RWPE2 (cell line): ENCODE measurements at regions not wholly inside any gene's neighbourhood (a gene's known extent, or its start where the extent isn't known, plus 50 kb on each side); places are given as distances from the start of the nearest gene placed in this dataset.

Experiments
- ATAC-seq: fragments of 200-7000 bp; cut with Tn5 transposase; 3 replicates; pipeline ENCODE4 v1.9.1; 2021; ENCODE audit warnings: low read depth
- DNase-seq: peaks from one replicate; pipeline ENCODE4 v3.0.0-alpha.2; 2020; ENCODE audit warnings: low spot score
- H3K27ac ChIP-seq: fragments of 450-650 bp; 2 replicates; pipeline ENCODE4 v1.5.1; 2017; ENCODE audit warnings: mild to moderate bottlenecking; ENCODE audit not compliant: poor library complexity, severe bottlenecking
- H3K27me3 ChIP-seq: fragments of 250-450 bp; sonication (Bioruptor Pico); 2 replicates; pipeline ENCODE4 v1.5.1; 2021; ENCODE audit warnings: mild to moderate bottlenecking, moderate library complexity; ENCODE audit not compliant: insufficient read depth, poor library complexity, severe bottlenecking
- H3K36me3 ChIP-seq: fragments of 250-450 bp; sonication (Bioruptor Pico); 2 replicates; pipeline ENCODE4 v1.5.1; 2020; ENCODE audit warnings: low read depth, mild to moderate bottlenecking, moderate library complexity
- H3K4me1 ChIP-seq: fragments of 250-450 bp; sonication (Bioruptor Pico); 2 replicates; pipeline ENCODE4 v1.5.1; 2021; ENCODE audit warnings: mild to moderate bottlenecking, moderate library complexity; ENCODE audit not compliant: insufficient read depth, poor library complexity, severe bottlenecking
- H3K4me3 ChIP-seq: fragments of 250-450 bp; sonication (Bioruptor Pico); 2 replicates; pipeline ENCODE4 v1.5.1; 2021; ENCODE audit warnings: mild to moderate bottlenecking, moderate library complexity; ENCODE audit not compliant: severe bottlenecking
- H3K9me3 ChIP-seq: fragments of 250-450 bp; sonication (Bioruptor Pico); 2 replicates; pipeline ENCODE4 v1.5.1; 2021; ENCODE audit warnings: mild to moderate bottlenecking, moderate library complexity; ENCODE audit not compliant: severe bottlenecking
- CTCF ChIP-seq: fragments of 450-650 bp; IDR thresholded peaks from one replicate; pipeline ENCODE4 v1.5.1; 2017; ENCODE audit warnings: mild to moderate bottlenecking, moderate library complexity; ENCODE audit not compliant: poor library complexity, severe bottlenecking

- H3K27me3 ChIP-seq, result no peaks in the 10 kb centered on the region
- ATAC-seq, result no peak
- TF ChIP-seq CTCF, result no peak
- H3K36me3 ChIP-seq, result no peaks in the 10 kb centered on the region
- no peak overlapping the region for H3K27ac ChIP-seq
- no peak for DNase-seq
- H3K4me3 ChIP-seq, result no peak overlapping the region
- no peaks in the 10 kb centered on the region for H3K9me3 ChIP-seq
- H3K4me1 ChIP-seq, result peaks cover 10% of the 10 kb centered on the region
Observed at GRCh38 chr20:39808613-39809012, 846.5 kb downstream of the DHX35 start.

DNA sequence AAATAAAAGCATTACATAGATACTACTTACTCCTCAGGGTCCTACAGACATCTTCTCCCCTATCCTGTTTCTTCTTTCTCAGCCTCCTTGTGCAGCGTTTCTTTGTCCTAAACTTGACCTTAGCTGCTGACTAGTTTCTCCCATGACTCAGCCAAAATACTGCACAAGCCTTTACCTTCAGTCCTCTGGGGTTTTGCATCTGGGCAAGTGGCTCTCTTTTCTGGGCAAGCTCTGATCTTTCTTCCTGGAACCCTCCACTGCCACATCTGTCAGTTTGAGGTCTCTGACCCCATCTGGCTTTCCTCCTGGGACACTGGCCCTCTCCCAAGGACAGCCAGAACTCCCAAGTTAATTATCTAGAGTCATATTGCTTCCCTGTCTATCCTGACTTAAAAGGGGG lies 838.4 kb downstream of the DHX35 start:
- DNase-seq, result no peak
- H3K9me3 ChIP-seq, result peaks cover 7% of the 10 kb centered on the region
- no peaks in the 10 kb centered on the region for H3K4me1 ChIP-seq
- no peaks in the 10 kb centered on the region for H3K27me3 ChIP-seq
- no peaks in the 10 kb centered on the region for H3K36me3 ChIP-seq
- peak; percentile 79 for ATAC-seq
- no peak overlapping the region for H3K27ac ChIP-seq
- no peak for TF ChIP-seq CTCF
- H3K4me3 ChIP-seq, result no peak overlapping the region

GRCh38 chr20:39800111-39800510 lies 838.0 kb downstream of the DHX35 start:
- ATAC-seq (peak; percentile 88), DNase-seq (no peak)
- Histone ChIP-seq H3K36me3 (no peaks in the 10 kb centered on the region), H3K27ac (no peak overlapping the region), H3K4me3 (no peak overlapping the region), H3K27me3 (no peaks in the 10 kb centered on the region), H3K4me1 (no peaks in the 10 kb centered on the region), H3K9me3 (peaks cover 7% of the 10 kb centered on the region)
- no peak for TF ChIP-seq CTCF

- H3K4me3 ChIP-seq, result no peak overlapping the region
- ATAC-seq, result no peak
- peaks cover 7% of the 10 kb centered on the region for H3K9me3 ChIP-seq
- no peak overlapping the region for H3K27ac ChIP-seq
- no peak for DNase-seq
- H3K27me3 ChIP-seq, result no peaks in the 10 kb centered on the region
- H3K36me3 ChIP-seq, result no peaks in the 10 kb centered on the region
- TF ChIP-seq CTCF, result no peak
- no peaks in the 10 kb centered on the region for H3K4me1 ChIP-seq
Observed at GRCh38 chr20:39799366-39799965, 837.3 kb downstream of the DHX35 start.
